ENCODE measurements at regions not wholly inside any gene's neighbourhood (a gene's known extent, or its start where the extent isn't known, plus 50 kb on each side); places are given as distances from the start of the nearest gene placed in this dataset.

- TF ChIP-seq POLR2A (IDR thresholded peaks at IDR 0.05) (no peak), CTCF (IDR thresholded peaks at IDR 0.05) (no peak)
These were observed 171.4 kb upstream of the PPP2R2D start for GRCh38 chr10:131729361-131729760.

Data from Peyer's patch (tissue), 4 donors.